ENCODE measurements at regions not wholly inside any gene's neighbourhood (a gene's known extent, or its start where the extent isn't known, plus 50 kb on each side); places are given as distances from the start of the nearest gene placed in this dataset.

GRCh38 chr5:74289238-74289637 is 351.3 kb downstream of the ENC1 start:
- no peaks in the 10 kb centered on the region for H3K9me3 ChIP-seq (ENCODE audit: control insufficient read depth, low read length)
- no peak overlapping the region for H3K4me3 ChIP-seq (ENCODE audit: low read depth, low read length)
- H3K4me2 ChIP-seq (ENCODE audit: low read length) = no peak overlapping the region
- no peak for TF ChIP-seq CTCF (IDR thresholded peaks at IDR 0.05)
- H2AFZ ChIP-seq = peak overlapping the region; percentile 34
- peaks cover 3% of the 10 kb centered on the region for H3K4me1 ChIP-seq
- H3K79me2 ChIP-seq = no peaks in the 10 kb centered on the region
- H3K9ac ChIP-seq = no peak overlapping the region
- no peaks in the 10 kb centered on the region for H3K36me3 ChIP-seq (ENCODE audit: control insufficient read depth, insufficient read depth, low read length)
- H3K27me3 ChIP-seq (ENCODE audit: control insufficient read depth, insufficient read depth, low read length) = no peaks in the 10 kb centered on the region
- H3K27ac ChIP-seq = no peak overlapping the region

- Histone ChIP-seq H2AFZ (peak overlapping the region; percentile 34), H3K36me3 (ENCODE audit: control insufficient read depth, insufficient read depth, low read length) (no peaks in the 10 kb centered on the region), H3K79me2 (no peaks in the 10 kb centered on the region), H3K27me3 (ENCODE audit: control insufficient read depth, insufficient read depth, low read length) (no peaks in the 10 kb centered on the region), H3K9ac (no peak overlapping the region), H3K9me3 (ENCODE audit: control insufficient read depth, low read length) (no peaks in the 10 kb centered on the region), H3K4me1 (peaks cover 3% of the 10 kb centered on the region), H3K4me2 (ENCODE audit: low read length) (no peak overlapping the region), H3K4me3 (ENCODE audit: low read depth, low read length) (no peak overlapping the region), H3K27ac (no peak overlapping the region)
- TF ChIP-seq CTCF (IDR thresholded peaks at IDR 0.05) = no peak
Measured at GRCh38 chr5:74288448-74289108, 351.9 kb downstream of the ENC1 start.

- Histone ChIP-seq H3K27ac (no peak overlapping the region), H3K4me2 (ENCODE audit: low read length) (no peak overlapping the region), H3K79me2 (no peaks in the 10 kb centered on the region), H3K9ac (no peak overlapping the region), H3K4me3 (ENCODE audit: low read depth, low read length) (no peak overlapping the region), H3K36me3 (ENCODE audit: control insufficient read depth, insufficient read depth, low read length) (no peaks in the 10 kb centered on the region), H3K4me1 (peaks cover 3% of the 10 kb centered on the region), H2AFZ (no peak overlapping the region), H3K27me3 (ENCODE audit: control insufficient read depth, insufficient read depth, low read length) (no peaks in the 10 kb centered on the region), H3K9me3 (ENCODE audit: control insufficient read depth, low read length) (no peaks in the 10 kb centered on the region)
- TF ChIP-seq CTCF (IDR thresholded peaks at IDR 0.05) = no peak
Measured at GRCh38 chr5:74288038-74288437, 352.5 kb downstream of the ENC1 start.

- Histone ChIP-seq H3K9me3 (ENCODE audit: control insufficient read depth, low read length) (no peaks in the 10 kb centered on the region), H3K4me2 (ENCODE audit: low read length) (no peak overlapping the region), H2AFZ (no peak overlapping the region), H3K79me2 (no peaks in the 10 kb centered on the region), H3K27me3 (ENCODE audit: control insufficient read depth, insufficient read depth, low read length) (no peaks in the 10 kb centered on the region), H3K4me3 (ENCODE audit: low read depth, low read length) (no peak overlapping the region), H3K9ac (no peak overlapping the region), H3K4me1 (peaks cover 3% of the 10 kb centered on the region), H3K36me3 (ENCODE audit: control insufficient read depth, insufficient read depth, low read length) (no peaks in the 10 kb centered on the region), H3K27ac (no peak overlapping the region)
- TF ChIP-seq CTCF (IDR thresholded peaks at IDR 0.05) = no peak
Measured at GRCh38 chr5:74286734-74287695, 353.5 kb downstream of the ENC1 start.

All from parathyroid adenoma (tissue), 2 donors.